Activated B cell treated with CpG ODN at 0.5 μM for 24 hours (primary cell): ENCODE measurements at regions not wholly inside any gene's neighbourhood (a gene's known extent, or its start where the extent isn't known, plus 50 kb on each side); places are given as distances from the start of the nearest gene placed in this dataset.

Source experiments
- ATAC-seq: fragments of 200-7000 bp; cut with Tn5 transposase; one replicate; pipeline ENCODE4 v1.10.0; 2021; ENCODE audit warnings: low read depth, mild to moderate bottlenecking, moderate library complexity
- CTCF ChIA-PET: fragments of 350-600 bp; sonication (Branson Sonifier 250); formaldehyde crosslinking; loops from one replicate; lab custom pipeline; 2021; ENCODE audit warnings: antibody characterized with exemption; lab: Charles Lee
- POLR2A ChIA-PET: fragments of 350-600 bp; sonication (Branson Sonifier 250); formaldehyde crosslinking; loops from one replicate; lab custom pipeline; 2021; ENCODE audit warnings: antibody characterized with exemption; lab: Charles Lee
- DNase-seq: peaks from one replicate; pipeline ENCODE4 v3.0.0; 2022
- H3K27ac Mint-ChIP-seq: one replicate; pipeline ENCODE4 v1.8.0; 2020; ENCODE audit warnings: mixed read lengths
- H3K27me3 Mint-ChIP-seq: one replicate; pipeline ENCODE4 v1.8.0; 2021; ENCODE audit warnings: mixed read lengths
- H3K36me3 Mint-ChIP-seq: one replicate; pipeline ENCODE4 v1.8.0; 2021; ENCODE audit warnings: low read depth, mixed read lengths
- H3K4me1 Mint-ChIP-seq: one replicate; pipeline ENCODE4 v1.8.0; 2021; ENCODE audit warnings: mixed read lengths
- H3K4me3 Mint-ChIP-seq: one replicate; pipeline ENCODE4 v1.8.0; 2020; ENCODE audit warnings: mild to moderate bottlenecking, mixed read lengths
- H3K9me3 Mint-ChIP-seq: one replicate; pipeline ENCODE4 v1.8.0; 2020; ENCODE audit warnings: mixed read lengths
- CTCF ChIP-seq: fragments of 200-600 bp; IDR thresholded peaks from one replicate; pipeline ENCODE4 v1.8.0; 2022; ENCODE audit warnings: antibody characterized with exemption, mild to moderate bottlenecking
- intact Hi-C: fragments of 100-400 bp; cut with micrococcal nuclease; formaldehyde crosslinking; loops from one replicate; pipeline ENCODE4 v1.15.1; 2024

GRCh38 chrX:122586831-122587230 is 597.2 kb upstream of the GRIA3 start:
- Mint-ChIP-seq H3K4me1 (no peaks in the 10 kb centered on the region), H3K27me3 (no peaks in the 10 kb centered on the region), H3K9me3 (no peaks in the 10 kb centered on the region), H3K36me3 (no peaks in the 10 kb centered on the region), H3K4me3 (no peak overlapping the region), H3K27ac (no peak overlapping the region)
- intact Hi-C loops, result no loop called here
- DNase-seq (no peak), ATAC-seq (no peak)
- POLR2A ChIA-PET, result no interaction called here
- TF ChIP-seq CTCF, result no peak
- CTCF ChIA-PET, result no interaction called here

DNA sequence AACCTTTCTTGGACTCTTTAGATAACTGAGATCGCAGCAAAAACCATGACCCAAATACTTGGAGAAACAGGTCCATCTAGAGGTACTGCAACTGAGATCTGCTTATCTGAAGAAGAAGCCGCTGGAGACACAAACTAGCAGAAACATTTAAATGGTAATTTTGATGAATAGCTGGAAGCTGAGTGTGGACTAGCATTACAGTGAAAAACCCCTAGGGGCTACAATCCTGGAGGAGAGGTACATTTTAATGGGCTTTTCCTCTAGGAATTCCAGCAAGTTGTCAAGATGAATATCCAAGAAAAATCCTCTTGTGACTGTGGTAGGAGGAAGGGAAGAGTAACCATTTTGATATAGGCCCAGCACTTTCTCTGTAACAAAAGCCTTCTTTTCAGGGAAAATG is 592.5 kb upstream of the GRIA3 start:
- H3K27ac Mint-ChIP-seq, result no peak overlapping the region
- no peak overlapping the region for H3K4me3 Mint-ChIP-seq
- no peak for ATAC-seq
- H3K4me1 Mint-ChIP-seq, result no peaks in the 10 kb centered on the region
- intact Hi-C loops, result no loop called here
- H3K27me3 Mint-ChIP-seq, result no peaks in the 10 kb centered on the region
- ChIA-PET CTCF (no interaction called here), POLR2A (no interaction called here)
- no peak for TF ChIP-seq CTCF
- no peak for DNase-seq
- H3K36me3 Mint-ChIP-seq, result no peaks in the 10 kb centered on the region
- no peaks in the 10 kb centered on the region for H3K9me3 Mint-ChIP-seq

DNA sequence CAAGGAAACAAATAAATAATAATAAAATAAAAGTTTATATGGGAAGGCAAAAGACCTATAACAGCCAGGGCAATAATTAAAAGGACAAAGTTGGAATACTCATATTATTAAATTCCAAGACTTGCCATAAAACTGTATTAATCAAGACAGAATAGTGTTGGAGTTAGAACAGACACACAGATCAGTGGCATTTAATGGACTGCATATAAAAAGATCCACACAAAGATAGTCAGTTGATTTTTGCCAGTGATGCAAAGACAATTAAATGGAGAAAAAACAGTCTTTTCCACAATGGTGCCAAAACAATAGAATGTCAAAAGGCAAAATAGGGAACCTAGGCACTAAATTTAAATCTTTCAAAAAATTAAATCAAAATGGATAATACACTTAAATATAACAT is 587.1 kb upstream of the GRIA3 start:
- no peaks in the 10 kb centered on the region for H3K27me3 Mint-ChIP-seq
- no peaks in the 10 kb centered on the region for H3K4me1 Mint-ChIP-seq
- ATAC-seq, result no peak
- ChIA-PET POLR2A (no interaction called here), CTCF (no interaction called here)
- intact Hi-C loops, result no loop called here
- no peak for TF ChIP-seq CTCF
- H3K36me3 Mint-ChIP-seq, result no peaks in the 10 kb centered on the region
- H3K27ac Mint-ChIP-seq, result no peak overlapping the region
- DNase-seq, result no peak
- no peak overlapping the region for H3K4me3 Mint-ChIP-seq
- H3K9me3 Mint-ChIP-seq, result no peaks in the 10 kb centered on the region

DNA sequence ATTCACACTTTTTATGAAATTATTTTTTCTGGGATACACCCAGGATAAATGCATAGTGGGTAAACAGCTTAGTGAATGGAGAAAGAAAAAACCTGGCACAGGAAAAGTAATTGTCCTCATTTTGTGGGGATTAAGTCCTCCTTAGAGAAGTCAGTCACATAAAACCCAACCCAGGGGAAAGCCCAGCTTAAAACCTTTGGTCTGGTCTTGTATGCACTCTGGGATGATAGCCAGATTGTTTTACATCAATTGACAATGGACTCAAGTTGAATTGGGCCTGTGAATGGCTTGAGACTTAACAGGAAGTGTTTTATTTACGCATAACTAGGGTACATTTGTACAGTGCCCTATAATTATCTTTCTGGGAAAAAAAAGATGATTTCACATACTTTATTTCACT is 561.3 kb upstream of the GRIA3 start:
- POLR2A ChIA-PET, result no interaction called here
- CTCF ChIA-PET, result no interaction called here
- no peak for DNase-seq
- Mint-ChIP-seq H3K9me3 (no peaks in the 10 kb centered on the region), H3K36me3 (no peaks in the 10 kb centered on the region), H3K4me3 (no peak overlapping the region), H3K27ac (no peak overlapping the region), H3K4me1 (no peaks in the 10 kb centered on the region), H3K27me3 (no peaks in the 10 kb centered on the region)
- intact Hi-C loops, result no loop called here
- no peak for ATAC-seq
- TF ChIP-seq CTCF, result no peak

DNA sequence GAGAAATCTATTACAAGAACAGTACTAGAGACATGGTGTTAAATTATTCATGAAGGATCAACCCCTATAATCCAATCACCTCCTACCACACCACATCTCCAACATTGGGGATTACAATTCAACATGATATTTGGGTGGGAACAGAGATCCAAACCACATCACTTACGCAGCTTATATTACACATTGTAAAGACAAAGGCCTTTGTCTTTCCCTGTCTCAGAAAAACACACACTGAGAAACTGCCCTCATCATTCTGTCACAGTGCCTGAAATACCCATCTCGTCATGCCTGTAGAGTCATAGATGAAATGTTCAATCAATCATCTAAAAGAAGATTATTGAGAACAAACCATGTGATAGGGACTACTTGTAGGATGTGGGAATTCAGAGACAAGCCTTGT is 558.8 kb upstream of the GRIA3 start:
- ChIA-PET POLR2A (no interaction called here), CTCF (no interaction called here)
- no peak for TF ChIP-seq CTCF
- Mint-ChIP-seq H3K9me3 (peaks cover 3% of the 10 kb centered on the region), H3K4me1 (no peaks in the 10 kb centered on the region), H3K27me3 (no peaks in the 10 kb centered on the region), H3K36me3 (no peaks in the 10 kb centered on the region), H3K27ac (no peak overlapping the region), H3K4me3 (no peak overlapping the region)
- DNase-seq (no peak), ATAC-seq (no peak)
- intact Hi-C loops, result no loop called here
